HG03432 (cell line): ENCODE measurements at regions not wholly inside any gene's neighbourhood (a gene's known extent, or its start where the extent isn't known, plus 50 kb on each side); places are given as distances from the start of the nearest gene placed in this dataset.

Experiments
- ATAC-seq: cut with Tn5 transposase; IDR thresholded peaks from one replicate; pipeline ENCODE4 v1.9.1; 2021; ENCODE audit warnings: mild to moderate bottlenecking, moderate library complexity; ENCODE audit not compliant: unreplicated experiment

- ATAC-seq: no peak
Observed at GRCh38 chr5:136811551-136811950, 446.2 kb upstream of the TRPC7 start.

- ATAC-seq: no peak
Observed at GRCh38 chr5:136811086-136811485, 445.7 kb upstream of the TRPC7 start.

- no peak for ATAC-seq
Observed at GRCh38 chr5:136810261-136810801, 445.0 kb upstream of the TRPC7 start.

GRCh38 chr5:136809382-136809781 is 444.0 kb upstream of the TRPC7 start:
- ATAC-seq: no peak

- ATAC-seq: no peak
Observed at GRCh38 chr5:136808756-136809155, 443.4 kb upstream of the TRPC7 start.

GRCh38 chr5:136805466-136805865 is 440.1 kb upstream of the TRPC7 start:
- no peak for ATAC-seq

- ATAC-seq: no peak
Observed at GRCh38 chr5:136802383-136802782, 437.0 kb upstream of the TRPC7 start.

- no peak for ATAC-seq
Observed at GRCh38 chr5:136799806-136800372, 434.5 kb upstream of the TRPC7 start.

GRCh38 chr5:136793300-136793699 is 428.0 kb upstream of the TRPC7 start:
- no peak for ATAC-seq

- ATAC-seq: no peak
Observed at GRCh38 chr5:136781464-136781863, 416.1 kb upstream of the TRPC7 start.

- ATAC-seq: no peak
Observed at GRCh38 chr5:136780518-136780917, 415.2 kb upstream of the TRPC7 start.

- no peak for ATAC-seq
Observed at GRCh38 chr5:136776022-136776927, 410.9 kb upstream of the TRPC7 start.

- ATAC-seq: no peak
Observed at GRCh38 chr5:136772491-136772890, 407.1 kb upstream of the TRPC7 start.

GRCh38 chr5:136769900-136770684 is 404.7 kb upstream of the TRPC7 start:
- peak; percentile 69 for ATAC-seq

- ATAC-seq: peak; percentile 33
Observed at GRCh38 chr5:136769093-136769492, 403.7 kb upstream of the TRPC7 start.

- peak; percentile 71 for ATAC-seq
Observed at GRCh38 chr5:136768457-136768856, 403.1 kb upstream of the TRPC7 start.

GRCh38 chr5:136766456-136766855 is 401.1 kb upstream of the TRPC7 start:
- no peak for ATAC-seq

- ATAC-seq: no peak
Observed at GRCh38 chr5:136764601-136765000, 399.3 kb upstream of the TRPC7 start.

- ATAC-seq: no peak
Observed at GRCh38 chr5:136763548-136763947, 398.2 kb upstream of the TRPC7 start.

- no peak for ATAC-seq
Observed at GRCh38 chr5:136754216-136754615, 388.9 kb upstream of the TRPC7 start.

- no peak for ATAC-seq
Observed at GRCh38 chr5:136750224-136750862, 385.0 kb upstream of the TRPC7 start.
